K562 (cell line): ENCODE measurements at regions not wholly inside any gene's neighbourhood (a gene's known extent, or its start where the extent isn't known, plus 50 kb on each side); places are given as distances from the start of the nearest gene placed in this dataset.

ENCODE experiments used
- ATAC-seq: fragments of 200-7000 bp; cut with Tn5 transposase; 3 replicates; pipeline ENCODE4 v1.9.1; 2020; ENCODE audit warnings: moderate library complexity
- BruUV-seq: library from RNA; stranded (reverse); fragments of 400-500 nt; replicated peaks from 2 replicates; lab custom pipeline; 2021; lab: Mats Ljungman, UMichigan
- CTCF ChIA-PET: fragments of 300-600 bp; formaldehyde crosslinking; extraction: SDS; loops from one replicate; lab custom pipeline; 2021; ENCODE audit warnings: low intra/inter-chr PET ratio; lab: Yijun Ruan, JAX
- POLR2A ChIA-PET: fragments of 300-600, 350-650 bp; sonication (Branson Sonifier 250); formaldehyde crosslinking; extraction: SDS; loops from one replicate; lab custom pipeline; 2021; ENCODE audit warnings: antibody characterized with exemption, inconsistent platforms; lab: Yijun Ruan, JAX
- DNase-seq, 4 experiments: peaks; one replicate each; pipeline versions ENCODE4 v3.0.0 to v3.0.0-alpha.2; 2011 to 2018; ENCODE audit warnings: low spot score in 3 of 4, mixed read lengths in 3 of 4; ENCODE audit errors: extremely low read depth in 1 of 4
- FAIRE-seq: peaks from 2 replicates; lab custom pipeline; 2011; peaks lifted over from hg19 to GRCh38; lab: Jason Lieb, UNC
- H2AFZ ChIP-seq: 2 replicates; pipeline ENCODE4 v1.6.0; 2011; ENCODE audit warnings: low read depth, low read length, control low read depth, inconsistent platforms
- H3K27ac ChIP-seq: fragments of 200-600 bp; 3 replicates; pipeline ENCODE4 v1.8.0; 2011; ENCODE audit warnings: low read depth, mild to moderate bottlenecking, control low read depth, inconsistent platforms, low read length, moderate library complexity, mixed read lengths; ENCODE audit errors: extremely low read depth
- H3K27me3 ChIP-seq, 2 experiments: fragments of 300-600 bp in 1 of 2; 2 replicates in 1 of 2; 3 replicates in 1 of 2; pipeline versions ENCODE4 v1.6.0 to v1.8.0; 2011; ENCODE audit warnings: inconsistent platforms in 2 of 2, low read length in 2 of 2, mild to moderate bottlenecking in 1 of 2, mixed read lengths in 1 of 2, moderate library complexity in 1 of 2; ENCODE audit not compliant: control insufficient read depth in 2 of 2, insufficient read depth in 2 of 2
- H3K36me3 ChIP-seq: fragments of 300-600 bp; 3 replicates; pipeline ENCODE4 v1.8.0; 2011; ENCODE audit warnings: mild to moderate bottlenecking, low read length, inconsistent platforms; ENCODE audit not compliant: control insufficient read depth, insufficient read depth
- H3K4me1 ChIP-seq, 2 experiments: fragments of 200-600 bp in 1 of 2; replicated peaks in 1 of 2; 2 replicates in 1 of 2; 3 replicates in 1 of 2; pipeline versions ENCODE4 v1.5.1 to v1.8.0; 2011; ENCODE audit warnings: inconsistent platforms in 2 of 2, low read length in 2 of 2, mild to moderate bottlenecking in 1 of 2, mixed read lengths in 1 of 2, moderate library complexity in 1 of 2; ENCODE audit not compliant: control insufficient read depth in 2 of 2, insufficient read depth in 2 of 2
- H3K4me2 ChIP-seq: 2 replicates; pipeline ENCODE4 v1.6.1; 2011; ENCODE audit warnings: low read length, control low read depth, inconsistent platforms, mixed read lengths; ENCODE audit not compliant: insufficient read depth
- H3K4me3 ChIP-seq: fragments of 200-600 bp; sonication (generic), shearing (Covaris generic); 2 replicates; pipeline ENCODE4 v1.5.1; 2016; ENCODE audit warnings: control low read depth, inconsistent platforms
- H3K79me2 ChIP-seq: fragments of 200-600 bp; 3 replicates; pipeline ENCODE4 v1.8.0; 2011; ENCODE audit warnings: low read length, inconsistent platforms; ENCODE audit not compliant: control insufficient read depth, insufficient read depth
- H3K9ac ChIP-seq, 2 experiments: 2 replicates each; pipeline versions ENCODE4 v1.6.0 to v1.6.1; 2011; ENCODE audit warnings: low read depth in 2 of 2, low read length in 2 of 2, control low read depth in 1 of 2, inconsistent platforms in 1 of 2, mild to moderate bottlenecking in 1 of 2, mixed read lengths in 1 of 2; ENCODE audit not compliant: insufficient read depth in 1 of 2
- H3K9me1 ChIP-seq: one replicate; pipeline ENCODE4 v1.6.0; 2011; ENCODE audit warnings: inconsistent platforms, mild to moderate bottlenecking, low read length, moderate library complexity; ENCODE audit not compliant: control insufficient read depth, insufficient read depth
- H3K9me3 ChIP-seq: replicated peaks from 2 replicates; pipeline ENCODE4 v1.5.1; 2011; ENCODE audit warnings: low read depth, low read length, inconsistent platforms; ENCODE audit not compliant: control insufficient read depth, insufficient read depth
- H4K20me1 ChIP-seq: replicated peaks from 2 replicates; pipeline ENCODE4 v1.6.1; 2011; ENCODE audit warnings: low read length, inconsistent platforms, mixed read lengths; ENCODE audit not compliant: control insufficient read depth, insufficient read depth
- E2F1 ChIP-seq: sonication (generic); formaldehyde crosslinking; IDR thresholded peaks from 2 replicates; pipeline ENCODE4 v1.8.1; 2023; ENCODE audit warnings: mild to moderate bottlenecking, missing genetic modification reagents, moderate library complexity
- HBP1 ChIP-seq: fragments of 450-650 bp; formaldehyde crosslinking; IDR thresholded peaks from 2 replicates; pipeline ENCODE4 v1.4.0; 2022; ENCODE audit warnings: missing genetic modification characterization
- RBM39 ChIP-seq: fragments of 200-400 bp; formaldehyde crosslinking; optimal IDR thresholded peaks from 2 replicates; pipeline ENCODE3; 2018; ENCODE audit warnings: low read depth, low read length
- SIN3A ChIP-seq, 2 experiments: fragments of 150-350 bp in 1 of 2; IDR thresholded peaks; 2 replicates each; pipeline ENCODE4 v1.6.1; 2011 to 2016; ENCODE audit warnings: borderline replicate concordance in 2 of 2, low read depth in 2 of 2, low read length in 2 of 2, mild to moderate bottlenecking in 2 of 2, moderate library complexity in 2 of 2; ENCODE audit not compliant: control insufficient read depth in 1 of 2
- SMARCC2 ChIP-seq: fragments of 450-650 bp; IDR thresholded peaks from 2 replicates; pipeline ENCODE4 v1.6.1; 2017; ENCODE audit warnings: antibody characterized with exemption, moderate library complexity, mild to moderate bottlenecking, low read depth
- THRB ChIP-seq: fragments of 450-650 bp; formaldehyde crosslinking; conservative IDR thresholded peaks from 2 replicates; pipeline ENCODE4 v1.4.0; 2022; ENCODE audit warnings: mild to moderate bottlenecking, missing genetic modification characterization
- ZNF324 ChIP-seq: fragments of 250-450 bp; sonication (Bioruptor Pico); IDR thresholded peaks from 2 replicates; pipeline ENCODE4 v1.4.0; 2020; ENCODE audit warnings: mild to moderate bottlenecking
- ZNF696 ChIP-seq: fragments of 250-450 bp; sonication (Bioruptor Pico); conservative IDR thresholded peaks from 2 replicates; pipeline ENCODE4 v1.4.0; 2020; ENCODE audit warnings: mild to moderate bottlenecking, moderate library complexity
- ZNF75A ChIP-seq: fragments of 450-650 bp; formaldehyde crosslinking; IDR thresholded peaks from 2 replicates; pipeline ENCODE4 v1.4.0; 2020; ENCODE audit warnings: mild to moderate bottlenecking
- WGBS: fragments of 100-300 bp; shearing (Covaris generic); methylation state at CpG from one replicate; pipeline ENCODE4 v1.1.6; 2016; ENCODE audit warnings: low coverage, mixed read lengths; ENCODE audit not compliant: insufficient coverage; ENCODE audit errors: missing lambda C conversion rate; 5-methylcytosine and 5-hydroxymethylcytosine counted together
- in situ Hi-C: fragments of 300-500 bp; cut with MboI; formaldehyde crosslinking; loops from 4 replicates; pipeline ENCODE4 v1.15.0; 2018; ENCODE audit warnings: inconsistent platforms, mixed read lengths
- intact Hi-C: fragments of 100-400 bp; cut with micrococcal nuclease; formaldehyde crosslinking; loops from 2 replicates; pipeline ENCODE4 v1.14.2; 2022

- ChIA-PET POLR2A (no interaction called here), CTCF (no interaction called here)
- DNase-seq, result no peak
- H3K4me2 ChIP-seq, result no peak overlapping the region
- no peak overlapping the region for H3K4me3 ChIP-seq
- H3K9ac ChIP-seq, result no peak overlapping the region
- no peaks in the 10 kb centered on the region for H3K27me3 ChIP-seq
- H2AFZ ChIP-seq, result no peak overlapping the region
- H4K20me1 ChIP-seq, result no peaks in the 10 kb centered on the region
- no peaks in the 10 kb centered on the region for H3K9me3 ChIP-seq
- no peaks in the 10 kb centered on the region for H3K4me1 ChIP-seq
- no peaks in the 10 kb centered on the region for H3K79me2 ChIP-seq
- BruUV-seq, result no TSS peak
- no peak for ATAC-seq
- no peak for FAIRE-seq
- intact Hi-C loops (no loop called here), in situ Hi-C loops (no loop called here)
- H3K36me3 ChIP-seq, result no peaks in the 10 kb centered on the region
- H3K9me1 ChIP-seq, result no peaks in the 10 kb centered on the region
- 0% methylated on average over 1 of the region's 1 CpG for WGBS
- no peak for TF ChIP-seq E2F1 (CRISPR knock-in tag)
- TF ChIP-seq HBP1 (CRISPR knock-in tag), result no peak
- no peak overlapping the region for H3K27ac ChIP-seq
Measured at GRCh38 chr16:64370112-64370511, 751.8 kb downstream of the CDH11 start.

GRCh38 chr16:64365448-64365931 lies 756.4 kb downstream of the CDH11 start:
- POLR2A ChIA-PET, result no interaction called here
- DNase-seq (no peak), ATAC-seq (no peak)
- Histone ChIP-seq H4K20me1 (no peaks in the 10 kb centered on the region), H3K27me3 (no peaks in the 10 kb centered on the region), H3K4me1 (no peaks in the 10 kb centered on the region), H3K79me2 (no peaks in the 10 kb centered on the region), H3K27ac (no peak overlapping the region), H3K36me3 (no peaks in the 10 kb centered on the region), H2AFZ (no peak overlapping the region)
- no peak for TF ChIP-seq THRB
- no peak for TF ChIP-seq ZNF75A (CRISPR knock-in tag)
- no peak for TF ChIP-seq SMARCC2
- no peak for TF ChIP-seq ZNF324 (CRISPR knock-in tag)
- TF ChIP-seq RBM39, result no peak
- no peak for TF ChIP-seq ZNF696 (CRISPR knock-in tag)
- no peak for TF ChIP-seq SIN3A (IDR thresholded peaks at IDR 0.05; ENCODE audit: borderline replicate concordance in 2 of 2, control insufficient read depth in 1 of 2, low read depth in 2 of 2, low read length in 2 of 2)
- TF ChIP-seq, all 486 proteins: peak for 0
- no peak overlapping the region for H3K4me3 ChIP-seq
- no peak overlapping the region for H3K9ac ChIP-seq
- WGBS, result 0% methylated on average over 2 of the region's 2 CpGs
- no peak for FAIRE-seq
- CTCF ChIA-PET, result no interaction called here
- in situ Hi-C loops, result no loop called here
- no peak overlapping the region for H3K4me2 ChIP-seq
- no peaks in the 10 kb centered on the region for H3K9me1 ChIP-seq
- intact Hi-C loops, result no loop called here
- no peaks in the 10 kb centered on the region for H3K9me3 ChIP-seq
- BruUV-seq, result no TSS peak
